Smooth muscle cell (in vitro differentiated cells): ENCODE measurements at regions not wholly inside any gene's neighbourhood (a gene's known extent, or its start where the extent isn't known, plus 50 kb on each side); places are given as distances from the start of the nearest gene placed in this dataset.
A peak's percentile ranks its signal among the peaks of the same experiment; 100 is the strongest.

Source experiments
- DNase-seq: peaks from one replicate; lab custom pipeline; 2025; ENCODE audit not compliant: unreplicated experiment; lab: John Stamatoyannopoulos, UW
- H2AFZ ChIP-seq: fragments of 200-600 bp; sonication (generic); 2 replicates; pipeline ENCODE4 v1.6.0; 2016; ENCODE audit warnings: antibody characterized with exemption, low read depth, mild to moderate bottlenecking
- H3F3A ChIP-seq: fragments of 200-600 bp; sonication (generic); 2 replicates; pipeline ENCODE4 v1.6.0; 2017; ENCODE audit warnings: antibody characterized with exemption, low read depth
- H3K27ac ChIP-seq: fragments of 200-600 bp; sonication (generic); 2 replicates; pipeline ENCODE4 v1.5.1; 2016; ENCODE audit warnings: low read depth, mild to moderate bottlenecking
- H3K27me3 ChIP-seq: fragments of 200-600 bp; sonication (generic); 2 replicates; pipeline ENCODE4 v1.6.1; 2016; ENCODE audit warnings: low read depth, mild to moderate bottlenecking
- H3K36me3 ChIP-seq: fragments of 200-600 bp; sonication (generic); 2 replicates; pipeline ENCODE4 v1.5.1; 2016; ENCODE audit warnings: low read depth
- H3K4me1 ChIP-seq: fragments of 200-600 bp; sonication (generic); 2 replicates; pipeline ENCODE4 v1.5.1; 2016; ENCODE audit warnings: low read depth
- H3K4me2 ChIP-seq: fragments of 200-600 bp; sonication (generic); 2 replicates; pipeline ENCODE4 v1.6.0; 2016; ENCODE audit warnings: mild to moderate bottlenecking
- H3K4me3 ChIP-seq: fragments of 200-600 bp; sonication (generic); 2 replicates; pipeline ENCODE4 v1.5.1; 2016; ENCODE audit warnings: mild to moderate bottlenecking
- H3K79me2 ChIP-seq: fragments of 200-600 bp; sonication (generic); 2 replicates; pipeline ENCODE4 v1.6.0; 2016; ENCODE audit warnings: low read depth, mild to moderate bottlenecking
- H3K9ac ChIP-seq: fragments of 200-600 bp; sonication (generic); 2 replicates; pipeline ENCODE4 v1.6.0; 2016; ENCODE audit warnings: low read depth
- H3K9me3 ChIP-seq: fragments of 200-600 bp; sonication (generic); replicated peaks from 2 replicates; pipeline ENCODE4 v1.5.1; 2016; ENCODE audit warnings: low read depth
- H4K20me1 ChIP-seq: fragments of 200-600 bp; sonication (generic); 2 replicates; pipeline ENCODE4 v1.6.0; 2016; ENCODE audit warnings: low read depth
- WGBS: methylation state at CpG from one replicate; pipeline ENCODE4 v1.1.7; 2016; ENCODE audit warnings: low lambda C conversion rate; 5-methylcytosine and 5-hydroxymethylcytosine counted together
- TF ChIP-seq, protein P1 (sequence below): fragments of 200-600 bp; sonication (generic); IDR thresholded peaks from 2 replicates; pipeline ENCODE4 v1.5.1; 2017; ENCODE audit warnings: borderline replicate concordance, mild to moderate bottlenecking, antibody characterized with exemption; ENCODE audit not compliant: insufficient read depth, poor library complexity, severe bottlenecking

DNA sequence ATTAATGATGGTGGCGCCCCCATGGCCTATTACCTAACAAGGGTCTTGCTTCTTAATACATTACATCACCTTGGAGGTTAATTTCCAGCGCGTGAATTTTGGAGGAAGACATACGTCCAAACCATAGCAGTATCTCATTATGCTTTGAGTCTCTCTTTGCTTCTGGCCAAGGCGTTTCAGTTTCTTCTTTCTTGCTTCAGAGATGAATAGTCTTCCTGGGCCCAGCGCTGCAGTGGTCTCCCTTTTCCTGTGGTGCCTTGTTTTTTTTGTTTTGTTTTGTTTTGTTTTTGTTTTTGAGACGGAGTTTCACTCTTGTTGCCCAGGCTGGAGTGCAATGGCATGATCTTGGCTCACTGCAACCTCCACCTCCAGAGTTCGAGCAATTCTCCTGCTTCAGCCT lies 268.4 kb downstream of the SOX4 start:
- H3K9me3 ChIP-seq, result no peaks in the 10 kb centered on the region
- TF ChIP-seq, protein P1, sequence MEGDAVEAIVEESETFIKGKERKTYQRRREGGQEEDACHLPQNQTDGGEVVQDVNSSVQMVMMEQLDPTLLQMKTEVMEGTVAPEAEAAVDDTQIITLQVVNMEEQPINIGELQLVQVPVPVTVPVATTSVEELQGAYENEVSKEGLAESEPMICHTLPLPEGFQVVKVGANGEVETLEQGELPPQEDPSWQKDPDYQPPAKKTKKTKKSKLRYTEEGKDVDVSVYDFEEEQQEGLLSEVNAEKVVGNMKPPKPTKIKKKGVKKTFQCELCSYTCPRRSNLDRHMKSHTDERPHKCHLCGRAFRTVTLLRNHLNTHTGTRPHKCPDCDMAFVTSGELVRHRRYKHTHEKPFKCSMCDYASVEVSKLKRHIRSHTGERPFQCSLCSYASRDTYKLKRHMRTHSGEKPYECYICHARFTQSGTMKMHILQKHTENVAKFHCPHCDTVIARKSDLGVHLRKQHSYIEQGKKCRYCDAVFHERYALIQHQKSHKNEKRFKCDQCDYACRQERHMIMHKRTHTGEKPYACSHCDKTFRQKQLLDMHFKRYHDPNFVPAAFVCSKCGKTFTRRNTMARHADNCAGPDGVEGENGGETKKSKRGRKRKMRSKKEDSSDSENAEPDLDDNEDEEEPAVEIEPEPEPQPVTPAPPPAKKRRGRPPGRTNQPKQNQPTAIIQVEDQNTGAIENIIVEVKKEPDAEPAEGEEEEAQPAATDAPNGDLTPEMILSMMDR, result no peak
- H3F3A ChIP-seq, result no peaks in the 10 kb centered on the region
- 97% methylated on average over 8 of the region's 8 CpGs for WGBS
- no peak for DNase-seq
- H3K36me3 ChIP-seq, result no peaks in the 10 kb centered on the region
- H2AFZ ChIP-seq, result no peak overlapping the region
- H3K27me3 ChIP-seq, result no peaks in the 10 kb centered on the region
- no peak overlapping the region for H3K27ac ChIP-seq
- H3K9ac ChIP-seq, result no peak overlapping the region
- no peak overlapping the region for H3K4me3 ChIP-seq
- H3K4me2 ChIP-seq, result no peak overlapping the region
- no peaks in the 10 kb centered on the region for H3K4me1 ChIP-seq
- H3K79me2 ChIP-seq, result no peaks in the 10 kb centered on the region
- no peaks in the 10 kb centered on the region for H4K20me1 ChIP-seq

DNA sequence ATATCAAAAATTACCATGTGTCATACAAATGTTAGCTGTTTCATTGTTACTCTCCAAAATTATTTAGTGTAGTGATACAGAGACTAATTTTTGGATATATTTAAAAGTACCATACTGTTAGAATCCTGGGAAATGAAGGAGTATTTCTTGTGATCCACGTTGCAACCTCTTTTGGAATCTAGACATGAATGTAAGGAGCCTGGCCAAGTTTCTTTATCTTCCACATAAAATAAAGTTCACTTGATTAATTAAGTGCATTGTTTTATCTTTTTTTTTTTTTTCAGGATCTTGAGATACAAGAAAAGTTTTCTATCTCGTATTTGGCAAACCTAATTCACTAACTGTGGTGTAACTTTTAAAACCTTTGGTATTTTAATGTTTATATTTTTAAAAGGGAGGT lies 270.7 kb downstream of the SOX4 start:
- WGBS, result 95% methylated on average over 2 of the region's 2 CpGs
- Histone ChIP-seq H3K36me3 (no peaks in the 10 kb centered on the region), H3K79me2 (no peaks in the 10 kb centered on the region), H3K9ac (no peak overlapping the region), H4K20me1 (peaks cover 5% of the 10 kb centered on the region), H3F3A (peaks cover 10% of the 10 kb centered on the region), H3K27me3 (no peaks in the 10 kb centered on the region), H3K4me2 (no peak overlapping the region), H3K27ac (no peak overlapping the region), H3K4me1 (peaks cover 4% of the 10 kb centered on the region), H3K9me3 (no peaks in the 10 kb centered on the region), H3K4me3 (no peak overlapping the region), H2AFZ (no peak overlapping the region)
- DNase-seq, result no peak
- TF ChIP-seq, protein P1, result no peak

GRCh38 chr6:21868226-21868625 lies 274.7 kb downstream of the SOX4 start:
- Histone ChIP-seq H3K27ac (no peak overlapping the region), H3F3A (peaks cover 11% of the 10 kb centered on the region), H3K27me3 (no peaks in the 10 kb centered on the region), H2AFZ (no peak overlapping the region), H3K9me3 (no peaks in the 10 kb centered on the region), H3K4me2 (peak overlapping the region; percentile 34), H3K9ac (no peak overlapping the region), H4K20me1 (peaks cover 8% of the 10 kb centered on the region), H3K79me2 (no peaks in the 10 kb centered on the region), H3K36me3 (no peaks in the 10 kb centered on the region), H3K4me1 (peaks cover 15% of the 10 kb centered on the region), H3K4me3 (no peak overlapping the region)
- 20% methylated on average over 2 of the region's 2 CpGs for WGBS
- DNase-seq, result no peak
- TF ChIP-seq, protein P1, result no peak

DNA sequence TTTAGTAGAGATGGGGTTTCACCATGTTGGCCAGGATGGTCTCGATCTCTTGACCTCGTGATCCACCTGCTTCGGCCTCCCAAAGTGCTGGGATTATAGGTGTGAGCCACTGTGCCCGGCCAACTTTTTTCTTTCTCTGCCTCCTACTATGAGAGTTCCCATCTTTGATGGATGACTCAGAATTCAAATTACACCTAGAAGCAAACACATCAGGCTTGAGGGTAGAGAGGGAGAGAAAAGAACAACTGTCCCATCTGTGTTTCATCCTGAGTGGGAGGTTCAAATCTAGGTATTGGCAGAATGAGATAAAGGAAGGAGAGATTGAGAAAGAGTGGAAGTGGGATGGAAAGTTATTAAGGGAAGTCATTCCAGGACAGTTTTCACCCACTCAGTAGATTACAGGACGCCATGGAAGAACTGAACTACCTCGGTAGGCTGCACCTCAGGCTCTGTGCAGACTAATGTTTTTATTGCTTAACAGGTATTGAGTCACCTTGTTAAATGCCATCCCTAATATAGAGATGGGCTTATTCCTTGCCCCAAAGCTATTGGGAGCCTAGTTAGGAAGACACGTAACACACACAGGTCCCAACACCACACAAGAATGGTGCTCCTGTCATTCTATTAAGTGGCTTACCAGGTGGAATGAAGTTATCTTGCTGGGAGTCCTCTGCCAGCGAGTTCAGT lies 275.7 kb downstream of the SOX4 start:
- Histone ChIP-seq H3K27ac (peak overlapping the region; percentile 53), H3K4me3 (no peak overlapping the region), H3K79me2 (no peaks in the 10 kb centered on the region), H3K36me3 (no peaks in the 10 kb centered on the region), H3K9ac (no peak overlapping the region), H3K4me1 (peaks cover 15% of the 10 kb centered on the region), H3F3A (peaks cover 11% of the 10 kb centered on the region), H3K27me3 (no peaks in the 10 kb centered on the region), H4K20me1 (peaks cover 8% of the 10 kb centered on the region), H3K9me3 (no peaks in the 10 kb centered on the region), H3K4me2 (peak overlapping the region; percentile 21), H2AFZ (no peak overlapping the region)
- 64% methylated on average over 8 of the region's 8 CpGs for WGBS
- DNase-seq, result no peak
- TF ChIP-seq, protein P1, result no peak
